Spleen (tissue), 7 donors: ENCODE measurements at regions not wholly inside any gene's neighbourhood (a gene's known extent, or its start where the extent isn't known, plus 50 kb on each side); places are given as distances from the start of the nearest gene placed in this dataset.

Source experiments
- POLR2A ChIP-seq, 3 donors: fragments of 450-650 bp; IDR thresholded peaks; one replicate each; pipeline ENCODE4 v1.5.1; 2017; ENCODE audit warnings: antibody characterized with exemption in 3 of 3, mild to moderate bottlenecking in 1 of 3
- POLR2AphosphoS5 ChIP-seq, 3 donors: sonication (generic); formaldehyde crosslinking; IDR thresholded peaks; one replicate each; pipeline ENCODE4 v1.5.1; 2017; ENCODE audit warnings: antibody characterized with exemption in 3 of 3
- TF ChIP-seq, protein P1 (sequence below), 11 experiments: fragments of 200-600 bp in 7 of 11; fragments of 450-650 bp in 4 of 11; sonication (generic) in 4 of 11; IDR thresholded peaks in 8 of 11; conservative IDR thresholded peaks in 3 of 11; 1 replicate in 7 of 11; 2 replicates in 4 of 11; pipeline versions ENCODE4 v1.4.0 to v1.8.0; 2016 to 2021; ENCODE audit warnings: antibody characterized with exemption in 11 of 11, inconsistent platforms in 4 of 11, mild to moderate bottlenecking in 1 of 11
- donor health status: DM: no; HTN: no; CAD: no; lungs with moderate emphysema.
- donor health status: DM: no; HTN: no; CAD: no.
- donor health status: DM: no; HTN: no; CAD: no.

DNA sequence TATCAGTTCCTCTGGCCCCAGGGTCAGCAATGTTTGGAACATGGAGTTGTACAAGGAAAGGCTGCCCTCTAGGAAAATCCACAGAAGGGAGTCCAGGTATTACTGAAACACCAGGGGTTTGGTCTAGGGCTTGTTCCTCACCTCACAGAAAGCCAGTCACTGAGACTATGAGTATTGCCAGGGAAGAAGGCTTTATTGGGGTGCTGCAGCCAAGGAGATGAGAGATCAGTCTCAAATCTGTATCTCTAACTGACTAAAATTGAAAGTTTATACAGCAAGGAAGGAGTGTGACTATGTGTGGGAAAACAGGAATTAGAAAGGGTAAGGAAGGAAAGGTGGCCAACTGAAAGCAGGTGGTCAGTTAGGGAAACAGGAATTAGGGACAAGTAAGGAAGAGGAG, 172.3 kb downstream of the LYPLAL1 start:
- TF ChIP-seq, protein P1, sequence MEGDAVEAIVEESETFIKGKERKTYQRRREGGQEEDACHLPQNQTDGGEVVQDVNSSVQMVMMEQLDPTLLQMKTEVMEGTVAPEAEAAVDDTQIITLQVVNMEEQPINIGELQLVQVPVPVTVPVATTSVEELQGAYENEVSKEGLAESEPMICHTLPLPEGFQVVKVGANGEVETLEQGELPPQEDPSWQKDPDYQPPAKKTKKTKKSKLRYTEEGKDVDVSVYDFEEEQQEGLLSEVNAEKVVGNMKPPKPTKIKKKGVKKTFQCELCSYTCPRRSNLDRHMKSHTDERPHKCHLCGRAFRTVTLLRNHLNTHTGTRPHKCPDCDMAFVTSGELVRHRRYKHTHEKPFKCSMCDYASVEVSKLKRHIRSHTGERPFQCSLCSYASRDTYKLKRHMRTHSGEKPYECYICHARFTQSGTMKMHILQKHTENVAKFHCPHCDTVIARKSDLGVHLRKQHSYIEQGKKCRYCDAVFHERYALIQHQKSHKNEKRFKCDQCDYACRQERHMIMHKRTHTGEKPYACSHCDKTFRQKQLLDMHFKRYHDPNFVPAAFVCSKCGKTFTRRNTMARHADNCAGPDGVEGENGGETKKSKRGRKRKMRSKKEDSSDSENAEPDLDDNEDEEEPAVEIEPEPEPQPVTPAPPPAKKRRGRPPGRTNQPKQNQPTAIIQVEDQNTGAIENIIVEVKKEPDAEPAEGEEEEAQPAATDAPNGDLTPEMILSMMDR (IDR thresholded peaks at IDR 0.05 in 8 of 11, conservative IDR thresholded peaks at IDR 0.05 in 3 of 11) = no peak
- TF ChIP-seq POLR2A (IDR thresholded peaks at IDR 0.05) (no peak), POLR2AphosphoS5 (IDR thresholded peaks at IDR 0.05) (no peak)
